H9 (cell line): ENCODE measurements at regions not wholly inside any gene's neighbourhood (a gene's known extent, or its start where the extent isn't known, plus 50 kb on each side); places are given as distances from the start of the nearest gene placed in this dataset.

ENCODE experiments used
- DNase-seq: peaks from one replicate; pipeline ENCODE4 v3.0.0-alpha.2; 2017
- H2AFZ ChIP-seq: one replicate; pipeline ENCODE4 v1.6.1; 2013; ENCODE audit warnings: mild to moderate bottlenecking, low read length, control low read depth, moderate library complexity
- H2AK5ac ChIP-seq: 2 replicates; pipeline ENCODE4 v1.6.1; 2013; ENCODE audit warnings: low read length, control low read depth, mixed read lengths; ENCODE audit not compliant: insufficient read length
- H2BK120ac ChIP-seq: one replicate; pipeline ENCODE4 v1.6.1; 2013; ENCODE audit warnings: low read depth, mild to moderate bottlenecking, low read length, control low read depth, inconsistent platforms; ENCODE audit not compliant: poor library complexity, severe bottlenecking
- H2BK12ac ChIP-seq: 2 replicates; pipeline ENCODE4 v1.6.1; 2013; ENCODE audit warnings: low read length, control low read depth, mixed read lengths, low read depth; ENCODE audit not compliant: insufficient read length
- H2BK15ac ChIP-seq: 2 replicates; pipeline ENCODE4 v1.6.1; 2013; ENCODE audit warnings: low read depth, low read length, control low read depth
- H2BK20ac ChIP-seq: one replicate; pipeline ENCODE4 v1.6.1; 2013; ENCODE audit warnings: low read depth, mild to moderate bottlenecking, low read length, control low read depth, inconsistent platforms; ENCODE audit not compliant: poor library complexity, severe bottlenecking
- H2BK5ac ChIP-seq: 2 replicates; pipeline ENCODE4 v1.6.1; 2013; ENCODE audit warnings: low read length, control low read depth, mixed read lengths; ENCODE audit not compliant: insufficient read length
- H3K14ac ChIP-seq: 2 replicates; pipeline ENCODE4 v1.6.1; 2013; ENCODE audit warnings: low read length, control low read depth; ENCODE audit not compliant: insufficient read depth
- H3K18ac ChIP-seq: 2 replicates; pipeline ENCODE4 v1.6.1; 2013; ENCODE audit warnings: low read depth, mild to moderate bottlenecking, mixed read lengths, low read length, control low read depth; ENCODE audit not compliant: insufficient read length
- H3K23ac ChIP-seq: 2 replicates; pipeline ENCODE4 v1.6.1; 2013; ENCODE audit warnings: low read length, control low read depth, mixed read lengths, low read depth; ENCODE audit not compliant: insufficient read length
- H3K23me2 ChIP-seq: 2 replicates; pipeline ENCODE4 v1.6.1; 2013; ENCODE audit warnings: low read depth, mild to moderate bottlenecking, mixed read lengths, low read length, control low read depth; ENCODE audit not compliant: insufficient read length, poor library complexity, severe bottlenecking
- H3K27ac ChIP-seq: 2 replicates; pipeline ENCODE4 v1.5.1; 2013; ENCODE audit warnings: low read length, control low read depth, mixed read lengths, low read depth; ENCODE audit not compliant: insufficient read length
- H3K27me3 ChIP-seq: 2 replicates; pipeline ENCODE4 v1.6.1; 2013; ENCODE audit warnings: low read length, control low read depth, inconsistent platforms; ENCODE audit not compliant: insufficient read depth
- H3K4ac ChIP-seq: 2 replicates; pipeline ENCODE4 v1.6.1; 2013; ENCODE audit warnings: low read depth, mild to moderate bottlenecking, control low read depth, inconsistent platforms, low read length, moderate library complexity
- H3K4me1 ChIP-seq: 2 replicates; pipeline ENCODE4 v1.6.1; 2013; ENCODE audit warnings: low read length, control low read depth, inconsistent platforms; ENCODE audit not compliant: insufficient read depth
- H3K4me2 ChIP-seq: 2 replicates; pipeline ENCODE4 v1.6.1; 2013; ENCODE audit warnings: low read length, control low read depth, mixed read lengths; ENCODE audit not compliant: insufficient read length, insufficient read depth
- H3K56ac ChIP-seq: 2 replicates; pipeline ENCODE4 v1.6.1; 2013; ENCODE audit warnings: low read depth, mild to moderate bottlenecking, mixed read lengths, low read length, control low read depth; ENCODE audit not compliant: insufficient read length
- H3K79me1 ChIP-seq: 2 replicates; pipeline ENCODE4 v1.6.1; 2013; ENCODE audit warnings: low read depth, mild to moderate bottlenecking, moderate library complexity, low read length, control low read depth, inconsistent platforms; ENCODE audit not compliant: insufficient read depth, poor library complexity, severe bottlenecking
- H3K79me2 ChIP-seq: 2 replicates; pipeline ENCODE4 v1.6.1; 2013; ENCODE audit warnings: low read length, control low read depth, inconsistent platforms; ENCODE audit not compliant: insufficient read depth
- H3K9ac ChIP-seq: 2 replicates; pipeline ENCODE4 v1.6.1; 2013; ENCODE audit warnings: low read length, control low read depth, mixed read lengths; ENCODE audit not compliant: insufficient read length; ENCODE audit errors: extremely low read depth
- H3K9me3 ChIP-seq: one replicate; pipeline ENCODE4 v1.6.1; 2013; ENCODE audit warnings: low read depth, low read length, inconsistent platforms; ENCODE audit not compliant: control insufficient read depth
- H3T11ph ChIP-seq: one replicate; pipeline ENCODE4 v1.6.1; 2013; ENCODE audit warnings: mild to moderate bottlenecking, low read length, control low read depth, inconsistent platforms
- H4K20me1 ChIP-seq: one replicate; pipeline ENCODE4 v1.6.1; 2013; ENCODE audit not compliant: control insufficient read depth, insufficient read length, insufficient read depth
- H4K5ac ChIP-seq: 2 replicates; pipeline ENCODE4 v1.6.1; 2013; ENCODE audit warnings: low read depth, mild to moderate bottlenecking, mixed read lengths, low read length, control low read depth; ENCODE audit not compliant: insufficient read length
- H4K8ac ChIP-seq: replicated peaks from 2 replicates; pipeline ENCODE4 v1.6.1; 2013; ENCODE audit warnings: low read length, control low read depth, mixed read lengths, low read depth; ENCODE audit not compliant: insufficient read length
- H4K91ac ChIP-seq: 2 replicates; pipeline ENCODE4 v1.6.1; 2013; ENCODE audit warnings: low read depth, mild to moderate bottlenecking, moderate library complexity, mixed read lengths, low read length, control low read depth; ENCODE audit not compliant: insufficient read length
- H3K27ac Mint-ChIP-seq, 3 experiments: 2 replicates in 2 of 3; 3 replicates in 1 of 3; pipeline ENCODE4 v1.8.0; 2020 to 2021; ENCODE audit warnings: mixed read lengths in 3 of 3, mild to moderate bottlenecking in 1 of 3, moderate library complexity in 1 of 3
- H3K27me3 Mint-ChIP-seq: 2 replicates; pipeline ENCODE4 v1.8.0; 2021; ENCODE audit warnings: low read depth, mild to moderate bottlenecking, moderate library complexity, mixed read lengths
- H3K36me3 Mint-ChIP-seq, 3 experiments: 2 replicates in 2 of 3; 3 replicates in 1 of 3; pipeline ENCODE4 v1.8.0; 2020 to 2021; ENCODE audit warnings: low read depth in 3 of 3, mixed read lengths in 3 of 3; ENCODE audit not compliant: insufficient read depth in 1 of 3
- H3K4me1 Mint-ChIP-seq, 2 experiments: 2 replicates each; pipeline ENCODE4 v1.8.0; 2020; ENCODE audit warnings: mixed read lengths in 2 of 2
- H3K4me3 Mint-ChIP-seq, 2 experiments: 2 replicates in 1 of 2; 3 replicates in 1 of 2; pipeline ENCODE4 v1.8.0; 2020 to 2021; ENCODE audit warnings: mild to moderate bottlenecking in 2 of 2, mixed read lengths in 2 of 2, moderate library complexity in 1 of 2
- H3K9me3 Mint-ChIP-seq, 2 experiments: 2 replicates in 1 of 2; 3 replicates in 1 of 2; pipeline ENCODE4 v1.8.0; 2020; ENCODE audit warnings: mild to moderate bottlenecking in 2 of 2, mixed read lengths in 2 of 2, moderate library complexity in 1 of 2
- WGBS: extraction: QIAGEN DNeasy Blood & Tissue Kit; methylation state at CpG from one replicate; pipeline ENCODE4 v1.1.7; 2013; ENCODE audit warnings: missing lambda C conversion rate, low lambda C conversion rate, mixed read lengths; ENCODE audit not compliant: insufficient read length; ENCODE audit errors: extremely low coverage; 5-methylcytosine and 5-hydroxymethylcytosine counted together
- TF ChIP-seq, protein P1 (sequence below): fragments of 200-600 bp; sonication (generic); conservative IDR thresholded peaks from 3 replicates; pipeline ENCODE4 v1.8.0; 2021; ENCODE audit warnings: antibody characterized with exemption, mild to moderate bottlenecking

DNA sequence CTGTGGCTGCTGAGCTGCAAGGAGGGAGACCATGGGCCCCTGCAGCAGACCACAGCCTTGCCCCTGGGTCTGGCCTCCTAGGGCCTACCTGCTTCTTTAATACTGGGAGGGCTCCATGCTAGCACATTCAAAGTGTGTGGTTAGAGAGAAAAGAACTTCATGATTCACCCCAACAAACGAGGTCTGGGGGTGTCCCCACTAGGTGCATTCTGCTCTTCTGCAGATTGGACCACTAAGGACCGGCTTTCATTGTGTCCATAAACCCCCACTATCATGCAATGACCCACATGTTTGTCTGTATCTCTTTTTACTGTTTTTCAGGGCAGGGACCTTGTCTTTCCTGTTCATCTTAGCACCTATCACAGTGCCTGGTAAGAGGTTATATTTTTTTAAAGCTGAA lies 185.4 kb downstream of the OMA1 start:
- Histone ChIP-seq H3K23me2 (no peaks in the 10 kb centered on the region), H4K5ac (no peak overlapping the region), H3K14ac (no peak overlapping the region), H3K27ac (no peak overlapping the region), H2BK12ac (no peak overlapping the region), H3K79me2 (no peaks in the 10 kb centered on the region), H4K91ac (no peak overlapping the region), H3K4me1 (no peaks in the 10 kb centered on the region; the same call in 1 of the 2 replicates), H2AFZ (no peak overlapping the region), H3K18ac (no peak overlapping the region), H3K4ac (no peak overlapping the region), H2BK120ac (no peak overlapping the region), H3K27me3 (no peaks in the 10 kb centered on the region), H4K8ac (no peak overlapping the region), H3K4me2 (no peak overlapping the region), H4K20me1 (no peaks in the 10 kb centered on the region), H2AK5ac (no peak overlapping the region), H3K23ac (no peak overlapping the region), H3K9ac (no peak overlapping the region), H3K56ac (no peak overlapping the region), H3T11ph (no peak overlapping the region), H2BK15ac (no peak overlapping the region), H3K79me1 (no peaks in the 10 kb centered on the region), H3K9me3 (no peaks in the 10 kb centered on the region), H2BK20ac (no peak overlapping the region), H2BK5ac (no peak overlapping the region)
- peaks cover 24 to 36% of the 10 kb centered on the region in 2 experiments for H3K4me1 Mint-ChIP-seq
- H3K27ac Mint-ChIP-seq = no peak overlapping the region; a peak in 1 of 7 replicates
- no peak for DNase-seq
- no peak overlapping the region for H3K4me3 Mint-ChIP-seq
- peaks cover 4% of the 10 kb centered on the region; the same call in 1 of the 2 replicates for H3K27me3 Mint-ChIP-seq
- TF ChIP-seq, protein P1, sequence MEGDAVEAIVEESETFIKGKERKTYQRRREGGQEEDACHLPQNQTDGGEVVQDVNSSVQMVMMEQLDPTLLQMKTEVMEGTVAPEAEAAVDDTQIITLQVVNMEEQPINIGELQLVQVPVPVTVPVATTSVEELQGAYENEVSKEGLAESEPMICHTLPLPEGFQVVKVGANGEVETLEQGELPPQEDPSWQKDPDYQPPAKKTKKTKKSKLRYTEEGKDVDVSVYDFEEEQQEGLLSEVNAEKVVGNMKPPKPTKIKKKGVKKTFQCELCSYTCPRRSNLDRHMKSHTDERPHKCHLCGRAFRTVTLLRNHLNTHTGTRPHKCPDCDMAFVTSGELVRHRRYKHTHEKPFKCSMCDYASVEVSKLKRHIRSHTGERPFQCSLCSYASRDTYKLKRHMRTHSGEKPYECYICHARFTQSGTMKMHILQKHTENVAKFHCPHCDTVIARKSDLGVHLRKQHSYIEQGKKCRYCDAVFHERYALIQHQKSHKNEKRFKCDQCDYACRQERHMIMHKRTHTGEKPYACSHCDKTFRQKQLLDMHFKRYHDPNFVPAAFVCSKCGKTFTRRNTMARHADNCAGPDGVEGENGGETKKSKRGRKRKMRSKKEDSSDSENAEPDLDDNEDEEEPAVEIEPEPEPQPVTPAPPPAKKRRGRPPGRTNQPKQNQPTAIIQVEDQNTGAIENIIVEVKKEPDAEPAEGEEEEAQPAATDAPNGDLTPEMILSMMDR = no peak
- H3K36me3 Mint-ChIP-seq = no peaks in the 10 kb centered on the region
- WGBS = no CpG with 5 or more reads among the region's 2 CpGs
- H3K9me3 Mint-ChIP-seq = no peaks in the 10 kb centered on the region; a peak in 1 of 5 replicates
